ENCODE measurements at regions not wholly inside any gene's neighbourhood (a gene's known extent, or its start where the extent isn't known, plus 50 kb on each side); places are given as distances from the start of the nearest gene placed in this dataset.

- DNase-seq = no peak
- Histone ChIP-seq H3K36me3 (ENCODE audit: control insufficient read depth, insufficient read depth, low read length) (no peaks in the 10 kb centered on the region), H3K9me3 (no peaks in the 10 kb centered on the region), H3K27me3 (replicated peaks; ENCODE audit: control insufficient read depth, insufficient read depth, low read length) (no peaks in the 10 kb centered on the region), H3K4me3 (ENCODE audit: low read depth, low read length) (no peak overlapping the region), H3K4me1 (no peaks in the 10 kb centered on the region)
- ChIA-PET POLR2A (no interaction called here), CTCF (interaction anchor here (1.2 kb wide), 1 partner anchor 18 kb away, joined by 3 read pairs; no protein-coding TSS in a partner anchor)
- peaks cover 27% of the 10 kb centered on the region for H3K27me3 Mint-ChIP-seq (ENCODE audit: insufficient read depth, unreplicated experiment)
- no peak for TF ChIP-seq CTCF (IDR thresholded peaks at IDR 0.05; ENCODE audit: insufficient read depth in 1 of 2, low read depth in 1 of 2, low read length in 1 of 2, severe bottlenecking in 1 of 2, unreplicated experiment in 1 of 2)
- no peaks in the 10 kb centered on the region for H3K9me3 Mint-ChIP-seq (ENCODE audit: unreplicated experiment)
- no peak overlapping the region for H3K27ac Mint-ChIP-seq (ENCODE audit: unreplicated experiment)
- no peaks in the 10 kb centered on the region for H3K4me1 Mint-ChIP-seq (ENCODE audit: low read depth, unreplicated experiment)
- intact Hi-C loops (cut with micrococcal nuclease; ENCODE audit: unreplicated experiment) = no loop called here
- no peaks in the 10 kb centered on the region for H3K36me3 Mint-ChIP-seq (ENCODE audit: insufficient read depth, unreplicated experiment)
- BruUV-seq (replicated peaks) = no TSS peak
- no peak overlapping the region for H3K4me3 Mint-ChIP-seq (ENCODE audit: unreplicated experiment)
Observed at GRCh38 chr2:176473177-176473576, 203.9 kb downstream of the MTX2 start.

- peaks cover 27% of the 10 kb centered on the region for H3K27me3 Mint-ChIP-seq (ENCODE audit: insufficient read depth, unreplicated experiment)
- TF ChIP-seq CTCF (IDR thresholded peaks at IDR 0.05; ENCODE audit: insufficient read depth in 1 of 2, low read depth in 1 of 2, low read length in 1 of 2, severe bottlenecking in 1 of 2, unreplicated experiment in 1 of 2) = no peak
- ChIA-PET POLR2A (no interaction called here), CTCF (interaction anchor here (0.5 to 0.7 kb wide), 2 partner anchors 19 to 81 kb away, joined by 3 read pairs; no protein-coding TSS in a partner anchor)
- no TSS peak for BruUV-seq (replicated peaks)
- H3K27ac Mint-ChIP-seq (ENCODE audit: unreplicated experiment) = no peak overlapping the region
- no peak overlapping the region for H3K4me3 Mint-ChIP-seq (ENCODE audit: unreplicated experiment)
- no peaks in the 10 kb centered on the region for H3K27me3 ChIP-seq (replicated peaks; ENCODE audit: control insufficient read depth, insufficient read depth, low read length)
- intact Hi-C loops (cut with micrococcal nuclease; ENCODE audit: unreplicated experiment) = no loop called here
- H3K36me3 ChIP-seq (ENCODE audit: control insufficient read depth, insufficient read depth, low read length) = no peaks in the 10 kb centered on the region
- no peaks in the 10 kb centered on the region for H3K4me1 Mint-ChIP-seq (ENCODE audit: low read depth, unreplicated experiment)
- H3K9me3 Mint-ChIP-seq (ENCODE audit: unreplicated experiment) = no peaks in the 10 kb centered on the region
- DNase-seq = no peak
- H3K36me3 Mint-ChIP-seq (ENCODE audit: insufficient read depth, unreplicated experiment) = no peaks in the 10 kb centered on the region
- H3K4me3 ChIP-seq (ENCODE audit: low read depth, low read length) = no peak overlapping the region
- H3K9me3 ChIP-seq = no peaks in the 10 kb centered on the region
- no peaks in the 10 kb centered on the region for H3K4me1 ChIP-seq
Observed at GRCh38 chr2:176473851-176474250, 204.6 kb downstream of the MTX2 start.

- no peaks in the 10 kb centered on the region for H3K36me3 ChIP-seq (ENCODE audit: control insufficient read depth, insufficient read depth, low read length)
- no peaks in the 10 kb centered on the region for H3K4me1 ChIP-seq
- Mint-ChIP-seq H3K9me3 (ENCODE audit: unreplicated experiment) (no peaks in the 10 kb centered on the region), H3K27me3 (ENCODE audit: insufficient read depth, unreplicated experiment) (peaks cover 29% of the 10 kb centered on the region), H3K36me3 (ENCODE audit: insufficient read depth, unreplicated experiment) (no peaks in the 10 kb centered on the region), H3K4me3 (ENCODE audit: unreplicated experiment) (no peak overlapping the region), H3K4me1 (ENCODE audit: low read depth, unreplicated experiment) (no peaks in the 10 kb centered on the region), H3K27ac (ENCODE audit: unreplicated experiment) (no peak overlapping the region)
- TF ChIP-seq CTCF (IDR thresholded peaks at IDR 0.05; ENCODE audit: insufficient read depth in 1 of 2, low read depth in 1 of 2, low read length in 1 of 2, severe bottlenecking in 1 of 2, unreplicated experiment in 1 of 2) = no peak
- no peaks in the 10 kb centered on the region for H3K27me3 ChIP-seq (replicated peaks; ENCODE audit: control insufficient read depth, insufficient read depth, low read length)
- BruUV-seq (replicated peaks) = no TSS peak
- H3K4me3 ChIP-seq (ENCODE audit: low read depth, low read length) = no peak overlapping the region
- CTCF ChIA-PET = no interaction called here
- DNase-seq = no peak
- intact Hi-C loops (cut with micrococcal nuclease; ENCODE audit: unreplicated experiment) = no loop called here
- POLR2A ChIA-PET = no interaction called here
- H3K9me3 ChIP-seq = no peaks in the 10 kb centered on the region
Observed at GRCh38 chr2:176477336-176477735, 208.1 kb downstream of the MTX2 start.

Measured in Caco-2 (cell line).